Transverse colon (tissue), 4 donors: ENCODE measurements at regions not wholly inside any gene's neighbourhood (a gene's known extent, or its start where the extent isn't known, plus 50 kb on each side); places are given as distances from the start of the nearest gene placed in this dataset.
"Not testable (repeated sequence)": the region's sequence is repeated elsewhere in the genome, so short reads cannot be mapped to it uniquely, and the experiment has no call there.

Source experiments
- DNase-seq: peaks from one replicate; pipeline ENCODE4 v3.0.0-alpha.2; 2019
- H3K27ac ChIP-seq, 4 donors: fragments of 200-600 bp; sonication (generic); 2 replicates each; pipeline ENCODE4 v1.5.1; 2016 to 2018; ENCODE audit warnings: inconsistent platforms in 4 of 4
- H3K27me3 ChIP-seq: fragments of 200-600 bp; sonication (generic); 2 replicates; pipeline ENCODE4 v1.5.1; 2017; ENCODE audit warnings: inconsistent platforms
- H3K36me3 ChIP-seq, 4 donors: fragments of 200-600 bp; sonication (generic); 2 replicates each; pipeline ENCODE4 v1.5.1; 2017 to 2019; ENCODE audit warnings: inconsistent platforms in 4 of 4
- H3K4me1 ChIP-seq, 4 donors: fragments of 200-600 bp; sonication (generic); 2 replicates each; pipeline ENCODE4 v1.5.1; 2017 to 2020; ENCODE audit warnings: inconsistent platforms in 4 of 4
- H3K4me3 ChIP-seq, 4 donors: fragments of 200-600 bp; sonication (generic); 1 replicate in 1 of 4; 2 replicates in 3 of 4; pipeline versions ENCODE4 v1.5.1 to v1.6.1; 2017 to 2019; ENCODE audit warnings: inconsistent platforms in 4 of 4
- H3K9me3 ChIP-seq, 2 donors: fragments of 200-600 bp; sonication (generic); 2 replicates each; pipeline ENCODE4 v1.5.1; 2017 to 2019; ENCODE audit warnings: inconsistent platforms in 2 of 2
- EP300 ChIP-seq: sonication (generic); formaldehyde crosslinking; IDR thresholded peaks from one replicate; pipeline ENCODE4 v1.6.1; 2017; ENCODE audit warnings: antibody characterized with exemption, low read depth
- POLR2A ChIP-seq: fragments of 450-650 bp; IDR thresholded peaks from one replicate; pipeline ENCODE4 v1.6.1; 2016; ENCODE audit warnings: antibody characterized with exemption, mild to moderate bottlenecking, moderate library complexity
- POLR2AphosphoS5 ChIP-seq, 3 donors: sonication (generic); formaldehyde crosslinking; IDR thresholded peaks; one replicate each; pipeline ENCODE4 v1.6.1; 2016; ENCODE audit warnings: antibody characterized with exemption in 3 of 3
- WGBS, 2 donors: methylation state at CpG; one replicate each; pipeline ENCODE4 v1.1.5; 2018; ENCODE audit warnings: low coverage in 1 of 2; 5-methylcytosine and 5-hydroxymethylcytosine counted together
- in situ Hi-C, 4 donors: fragments of 200-750 bp; cut with MboI; loops; one replicate each; pipeline versions ENCODE4 v1.15.0 to v1.15.1; 2017; ENCODE audit warnings: low sequenced_read_pairs in 3 of 4, low pct_ligation_motif_present in 1 of 4, low pct_unique_long_range_greater_than_20kb in 1 of 4
- intact Hi-C: fragments of 100-400 bp; cut with DNase I; formaldehyde crosslinking; loops from one replicate; pipeline ENCODE4 v1.15.1; 2023; ENCODE audit warnings: low total_unique reads
- TF ChIP-seq, protein P1 (sequence below), 5 experiments: fragments of 200-600 bp in 3 of 5; fragments of 450-650 bp in 2 of 5; sonication (generic) in 3 of 5; IDR thresholded peaks; 1 replicate in 2 of 5; 2 replicates in 3 of 5; pipeline ENCODE4 v1.5.1; 2016 to 2017; ENCODE audit warnings: antibody characterized with exemption in 5 of 5, inconsistent platforms in 3 of 5, mild to moderate bottlenecking in 2 of 5, moderate library complexity in 1 of 5

DNA sequence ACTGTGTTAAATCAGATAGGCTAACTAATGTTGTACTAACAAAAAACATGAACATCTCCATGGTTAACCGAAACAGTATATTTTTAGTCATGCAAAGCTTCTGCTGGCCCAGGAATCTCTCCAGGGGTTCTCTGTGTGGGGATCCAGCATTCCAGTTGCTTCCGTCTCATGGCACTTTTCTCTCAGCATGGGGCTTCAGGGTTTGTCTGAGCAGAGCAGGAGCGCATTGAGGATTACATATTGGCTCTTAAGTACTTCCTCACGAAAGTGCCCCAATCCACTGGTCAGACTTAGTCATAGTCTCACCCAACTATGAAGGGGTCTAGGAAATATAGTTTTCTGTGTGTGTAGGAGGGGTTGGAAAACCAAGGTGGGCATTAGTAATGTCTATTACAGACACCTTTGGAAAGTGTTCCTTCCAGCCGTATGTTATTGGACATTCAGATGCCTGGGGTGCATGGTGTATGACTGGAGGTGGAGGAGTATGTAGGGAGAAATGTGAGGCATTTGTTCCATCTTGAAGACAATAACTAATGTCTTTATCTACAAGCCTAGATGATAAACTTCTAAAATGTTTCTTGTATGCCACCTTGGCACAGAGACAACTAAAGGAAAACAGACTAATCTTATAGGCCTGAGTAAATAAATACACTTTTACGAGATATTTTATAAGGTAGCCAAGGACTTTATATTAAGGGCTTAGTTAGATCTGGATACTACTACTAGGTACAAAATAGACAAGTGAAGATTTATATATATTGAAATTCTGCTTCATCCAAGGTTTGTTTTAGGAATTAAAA lies 123.8 kb upstream of the ZEB2 start:
- no peaks in the 10 kb centered on the region for H3K36me3 ChIP-seq
- H3K27ac ChIP-seq, result no peak overlapping the region
- TF ChIP-seq, protein P1, sequence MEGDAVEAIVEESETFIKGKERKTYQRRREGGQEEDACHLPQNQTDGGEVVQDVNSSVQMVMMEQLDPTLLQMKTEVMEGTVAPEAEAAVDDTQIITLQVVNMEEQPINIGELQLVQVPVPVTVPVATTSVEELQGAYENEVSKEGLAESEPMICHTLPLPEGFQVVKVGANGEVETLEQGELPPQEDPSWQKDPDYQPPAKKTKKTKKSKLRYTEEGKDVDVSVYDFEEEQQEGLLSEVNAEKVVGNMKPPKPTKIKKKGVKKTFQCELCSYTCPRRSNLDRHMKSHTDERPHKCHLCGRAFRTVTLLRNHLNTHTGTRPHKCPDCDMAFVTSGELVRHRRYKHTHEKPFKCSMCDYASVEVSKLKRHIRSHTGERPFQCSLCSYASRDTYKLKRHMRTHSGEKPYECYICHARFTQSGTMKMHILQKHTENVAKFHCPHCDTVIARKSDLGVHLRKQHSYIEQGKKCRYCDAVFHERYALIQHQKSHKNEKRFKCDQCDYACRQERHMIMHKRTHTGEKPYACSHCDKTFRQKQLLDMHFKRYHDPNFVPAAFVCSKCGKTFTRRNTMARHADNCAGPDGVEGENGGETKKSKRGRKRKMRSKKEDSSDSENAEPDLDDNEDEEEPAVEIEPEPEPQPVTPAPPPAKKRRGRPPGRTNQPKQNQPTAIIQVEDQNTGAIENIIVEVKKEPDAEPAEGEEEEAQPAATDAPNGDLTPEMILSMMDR (IDR thresholded peaks at IDR 0.05), result no peak
- no peak for TF ChIP-seq POLR2A
- no peak for TF ChIP-seq POLR2AphosphoS5 (IDR thresholded peaks at IDR 0.05)
- no peak for TF ChIP-seq EP300
- intact Hi-C loops (no loop called here), in situ Hi-C loops (no loop called here)
- no peaks in the 10 kb centered on the region for H3K4me1 ChIP-seq
- H3K9me3 ChIP-seq, result no peaks in the 10 kb centered on the region
- no peak overlapping the region for H3K4me3 ChIP-seq
- no peak for DNase-seq
- WGBS, 2 donors, result 84 to 85% methylated on average over 5 to 6 of the region's 6 CpGs
- H3K27me3 ChIP-seq, result no peaks in the 10 kb centered on the region

DNA sequence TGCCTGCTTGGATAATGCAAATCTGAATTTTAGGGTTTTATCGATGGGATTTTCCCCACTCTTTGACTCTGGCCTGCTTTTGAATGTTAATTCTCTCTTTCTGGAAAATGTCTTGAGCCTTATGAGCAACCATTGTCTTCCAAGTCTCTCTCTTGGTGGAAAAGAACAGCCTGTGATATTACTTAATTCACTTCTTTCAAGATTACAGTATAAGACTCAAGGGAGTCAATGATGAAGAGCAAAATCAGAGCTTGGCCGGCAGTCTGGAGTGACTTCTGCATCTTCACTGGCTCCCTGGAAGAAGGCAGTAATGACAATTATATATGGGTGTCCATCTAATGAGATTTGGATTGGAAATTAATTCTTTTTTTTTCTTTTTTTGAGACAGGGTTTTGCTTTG lies 122.9 kb upstream of the ZEB2 start:
- WGBS, 2 donors, result 84 to 100% methylated on average over 2 of the region's 2 CpGs
- no peaks in the 10 kb centered on the region for H3K4me1 ChIP-seq
- H3K36me3 ChIP-seq, result no peaks in the 10 kb centered on the region
- H3K27ac ChIP-seq, result no peak overlapping the region
- H3K9me3 ChIP-seq, result no peaks in the 10 kb centered on the region
- in situ Hi-C loops (no loop called here), intact Hi-C loops (no loop called here)
- TF ChIP-seq POLR2A (no peak), EP300 (no peak), POLR2AphosphoS5 (IDR thresholded peaks at IDR 0.05) (no peak)
- TF ChIP-seq, protein P1 (IDR thresholded peaks at IDR 0.05), result no peak
- no peak overlapping the region for H3K4me3 ChIP-seq
- no peak for DNase-seq
- H3K27me3 ChIP-seq, result no peaks in the 10 kb centered on the region

DNA sequence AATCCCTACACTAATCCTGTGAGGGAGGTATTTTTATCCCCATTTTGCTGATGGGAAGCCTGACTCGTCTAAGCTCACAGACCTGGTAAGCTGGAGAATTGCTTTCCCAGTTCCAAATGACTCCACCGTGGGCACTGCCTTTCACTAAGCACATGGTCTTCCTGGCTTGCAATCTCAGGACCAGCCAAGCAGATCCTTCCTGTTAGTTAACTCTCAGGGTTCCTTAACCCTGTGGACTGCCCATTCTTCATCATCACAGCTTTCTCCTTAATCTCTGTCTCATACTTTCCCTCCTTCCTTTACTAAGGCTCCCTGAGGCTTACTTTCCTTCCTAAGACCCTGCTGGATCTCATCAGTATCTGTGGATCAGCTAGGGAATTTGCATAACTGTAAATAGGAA lies 122.2 kb upstream of the ZEB2 start:
- DNase-seq, result no peak
- Histone ChIP-seq H3K9me3 (no peaks in the 10 kb centered on the region), H3K27me3 (no peaks in the 10 kb centered on the region), H3K4me1 (no peaks in the 10 kb centered on the region), H3K36me3 (no peaks in the 10 kb centered on the region), H3K27ac (no peak overlapping the region), H3K4me3 (no peak overlapping the region)
- in situ Hi-C loops, result no loop called here
- TF ChIP-seq, protein P1 (IDR thresholded peaks at IDR 0.05), result no peak
- TF ChIP-seq POLR2AphosphoS5 (IDR thresholded peaks at IDR 0.05) (no peak), EP300 (no peak), POLR2A (no peak)
- WGBS, 2 donors, result 24 to 67% methylated on average over 1 to 2 of the region's 2 CpGs
- intact Hi-C loops, result no loop called here

DNA sequence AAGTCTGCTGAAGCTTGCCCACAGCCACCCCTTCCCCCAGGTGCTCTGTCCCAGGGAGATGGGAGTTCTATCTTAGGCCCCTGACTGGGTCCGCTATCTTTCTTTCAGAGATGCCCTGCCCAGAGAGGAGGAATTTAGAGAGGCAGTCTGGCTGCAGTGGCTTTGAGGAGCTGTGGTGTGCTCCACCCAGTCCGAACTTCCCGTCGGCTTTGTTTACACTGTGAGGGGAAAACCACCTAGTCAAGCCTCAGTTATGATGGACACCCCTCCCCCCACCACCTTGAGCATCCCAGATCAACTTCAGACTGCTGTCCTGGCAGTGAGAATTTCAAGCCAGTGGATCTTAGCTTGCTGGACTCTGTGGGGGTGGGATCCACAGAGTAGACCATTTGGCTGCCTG lies 118.3 kb upstream of the ZEB2 start:
- in situ Hi-C loops, intact Hi-C loops, H3K4me3 ChIP-seq: not testable (repeated sequence)

DNA sequence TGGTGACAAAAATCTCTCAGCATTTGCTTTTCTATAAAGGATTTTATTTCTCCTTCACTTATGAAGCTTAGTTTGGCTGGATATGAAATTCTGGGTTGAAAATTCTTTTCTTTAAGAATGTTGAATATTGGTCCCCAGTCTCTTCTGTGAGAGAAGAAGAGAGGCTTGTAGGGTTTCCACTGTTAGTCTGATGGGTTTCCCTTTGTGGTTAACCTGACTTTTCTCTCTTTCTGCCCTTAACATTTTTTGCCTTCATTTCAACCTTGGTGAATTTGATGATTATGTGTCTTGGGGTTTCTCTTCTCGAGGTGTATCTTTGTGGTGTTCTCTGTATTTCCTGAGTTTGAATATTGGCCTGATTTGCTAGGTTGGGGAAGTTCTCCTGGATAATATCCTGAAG lies 116.9 kb upstream of the ZEB2 start:
- in situ Hi-C loops, DNase-seq, H3K9me3 ChIP-seq, H3K27ac ChIP-seq, H3K27me3 ChIP-seq, H3K36me3 ChIP-seq, H3K4me3 ChIP-seq, intact Hi-C loops, H3K4me1 ChIP-seq: not testable (repeated sequence)
- 63 to 91% methylated on average over 1 of the region's 1 CpG for WGBS, 2 donors

More for the DNA sequence above, 118.3 kb upstream of the ZEB2 start:
- not testable (repeated sequence) for DNase-seq, H3K36me3 ChIP-seq, H3K9me3 ChIP-seq, H3K27ac ChIP-seq, H3K4me1 ChIP-seq, H3K27me3 ChIP-seq
- 91% methylated on average over 4 of the region's 4 CpGs; no CpG with 5 or more reads in 1 of the 2 donors for WGBS, 2 donors
